Left ventricle myocardium inferior (tissue), 1 donor: ENCODE measurements at regions not wholly inside any gene's neighbourhood (a gene's known extent, or its start where the extent isn't known, plus 50 kb on each side); places are given as distances from the start of the nearest gene placed in this dataset.

Source experiments
- DNase-seq: peaks from one replicate; pipeline ENCODE4 v3.0.0-alpha.2; 2020
- H3K27ac ChIP-seq: fragments of 200-600 bp; replicated peaks from 2 replicates; pipeline ENCODE4 v1.8.0; 2021
- H3K27me3 ChIP-seq: fragments of 200-600 bp; 2 replicates; pipeline ENCODE4 v1.8.0; 2021; ENCODE audit warnings: low read depth
- H3K36me3 ChIP-seq: fragments of 200-600 bp; 2 replicates; pipeline ENCODE4 v1.8.0; 2021
- H3K4me1 ChIP-seq: fragments of 200-600 bp; 2 replicates; pipeline ENCODE4 v1.8.0; 2021
- H3K4me3 ChIP-seq: fragments of 200-600 bp; 2 replicates; pipeline ENCODE4 v1.8.0; 2021; ENCODE audit warnings: mild to moderate bottlenecking, moderate library complexity
- H3K9me3 ChIP-seq: fragments of 200-600 bp; replicated peaks from 2 replicates; pipeline ENCODE4 v1.8.0; 2021
- CTCF ChIP-seq: fragments of 200-600 bp; IDR thresholded peaks from 2 replicates; pipeline ENCODE4 v1.8.0; 2021; ENCODE audit warnings: antibody characterized with exemption, mild to moderate bottlenecking, borderline replicate concordance
- intact Hi-C: fragments of 100-400 bp; cut with micrococcal nuclease; formaldehyde crosslinking; loops from one replicate; pipeline ENCODE4 v1.11.0; 2022
- donor health status: DM: no; HTN: yes; CAD: no; lungs with severe emphysema.

DNA sequence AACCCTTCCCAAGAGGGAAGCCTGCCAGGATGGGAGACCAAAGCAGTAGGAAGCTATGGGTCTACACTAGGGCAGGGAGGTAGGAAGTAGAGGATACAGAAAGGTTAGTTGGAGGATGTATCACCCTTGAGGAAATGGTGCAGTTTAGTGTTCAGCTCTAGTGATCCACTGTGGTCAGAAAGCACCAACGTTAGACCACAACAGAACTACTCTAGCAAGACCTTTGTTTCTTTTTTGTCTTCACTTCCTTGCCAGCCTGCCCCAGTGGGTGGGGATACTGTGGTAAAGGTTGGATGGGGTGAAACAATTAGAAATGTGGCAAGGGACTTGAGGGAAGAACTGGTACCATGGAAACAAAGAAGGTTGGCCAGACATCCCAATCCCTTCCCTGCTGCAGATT lies 83.3 kb downstream of the DDIT4L start:
- no peak for TF ChIP-seq CTCF
- Histone ChIP-seq H3K4me1 (no peaks in the 10 kb centered on the region), H3K27me3 (no peaks in the 10 kb centered on the region), H3K36me3 (no peaks in the 10 kb centered on the region), H3K27ac (no peak overlapping the region), H3K4me3 (no peak overlapping the region), H3K9me3 (no peaks in the 10 kb centered on the region)
- intact Hi-C loops = no loop called here
- no peak for DNase-seq

GRCh38 chr4:100103671-100104070 lies 86.6 kb downstream of the DDIT4L start:
- Histone ChIP-seq H3K4me1 (no peaks in the 10 kb centered on the region), H3K27ac (no peak overlapping the region), H3K9me3 (no peaks in the 10 kb centered on the region), H3K36me3 (no peaks in the 10 kb centered on the region), H3K27me3 (no peaks in the 10 kb centered on the region), H3K4me3 (no peak overlapping the region)
- DNase-seq = no peak
- no peak for TF ChIP-seq CTCF
- intact Hi-C loops = no loop called here

DNA sequence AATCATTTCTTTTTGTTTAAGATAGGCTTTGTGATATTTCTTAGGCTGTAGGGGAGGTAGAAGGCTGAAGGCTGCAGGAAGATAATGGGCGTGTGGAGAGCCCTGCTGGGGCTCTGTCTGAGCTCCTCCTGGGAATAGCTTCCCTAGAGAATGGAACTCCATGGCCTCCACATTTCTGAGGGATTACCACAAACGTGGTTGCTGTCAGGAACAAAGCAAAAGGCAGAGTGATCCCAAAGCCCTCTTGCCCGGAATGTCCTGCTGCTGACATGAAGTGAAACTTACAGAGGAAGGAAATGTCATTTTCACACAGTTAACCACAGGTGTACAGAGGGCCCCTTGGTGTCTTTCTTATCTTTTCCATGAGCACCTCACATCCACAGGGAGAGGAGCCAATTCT lies 89.3 kb downstream of the DDIT4L start:
- DNase-seq = no peak
- H3K9me3 ChIP-seq = no peaks in the 10 kb centered on the region
- peaks cover 7% of the 10 kb centered on the region for H3K4me1 ChIP-seq
- no peak overlapping the region for H3K27ac ChIP-seq
- no peak for TF ChIP-seq CTCF
- no peaks in the 10 kb centered on the region for H3K36me3 ChIP-seq
- no peaks in the 10 kb centered on the region for H3K27me3 ChIP-seq
- intact Hi-C loops = no loop called here
- H3K4me3 ChIP-seq = no peak overlapping the region

DNA sequence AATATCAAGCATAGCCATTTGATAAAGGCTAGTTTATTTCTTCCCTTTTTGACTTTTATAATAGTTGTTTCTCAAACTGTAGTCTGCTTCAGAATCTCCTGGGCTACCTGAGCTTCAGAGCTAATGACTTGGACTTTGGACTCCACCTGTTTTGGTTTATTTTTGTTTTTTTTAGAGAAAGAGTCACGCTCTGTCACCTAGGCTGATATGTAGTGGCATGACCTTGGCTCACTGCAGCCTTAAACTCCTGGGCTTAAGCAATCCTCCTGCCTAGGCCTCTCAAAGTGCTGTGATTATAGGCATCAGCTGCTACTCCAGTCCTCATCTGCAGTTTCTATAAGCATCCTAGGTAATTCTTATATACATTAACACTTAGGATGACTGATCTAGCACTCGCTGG lies 90.5 kb downstream of the DDIT4L start:
- no peaks in the 10 kb centered on the region for H3K9me3 ChIP-seq
- DNase-seq = no peak
- no peaks in the 10 kb centered on the region for H3K27me3 ChIP-seq
- no peaks in the 10 kb centered on the region for H3K36me3 ChIP-seq
- no peak overlapping the region for H3K4me3 ChIP-seq
- no peak for TF ChIP-seq CTCF
- H3K27ac ChIP-seq = no peak overlapping the region
- peaks cover 13% of the 10 kb centered on the region for H3K4me1 ChIP-seq
- intact Hi-C loops = no loop called here

DNA sequence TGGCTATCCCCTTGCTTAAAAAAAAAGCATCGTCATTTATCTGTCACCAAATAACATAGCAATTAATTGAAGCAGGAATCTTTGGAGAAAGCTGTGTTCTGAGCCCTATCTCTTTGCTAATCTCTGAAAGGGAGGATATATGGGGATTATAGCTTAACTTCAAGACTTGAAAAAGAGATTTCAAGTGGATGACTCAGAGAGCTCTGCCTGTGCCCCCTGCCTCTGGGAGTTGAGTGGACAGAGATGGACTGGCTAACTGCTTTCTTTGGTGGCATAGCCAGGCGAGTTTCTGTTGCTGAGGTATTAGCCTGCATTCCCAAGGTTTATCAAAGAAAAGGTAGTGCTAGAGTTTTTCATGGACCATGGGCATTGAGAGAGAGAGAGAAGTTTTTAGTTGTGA lies 91.6 kb downstream of the DDIT4L start:
- TF ChIP-seq CTCF = no peak
- intact Hi-C loops = no loop called here
- Histone ChIP-seq H3K9me3 (no peaks in the 10 kb centered on the region), H3K4me3 (no peak overlapping the region), H3K27me3 (no peaks in the 10 kb centered on the region), H3K4me1 (peaks cover 16% of the 10 kb centered on the region), H3K27ac (no peak overlapping the region), H3K36me3 (no peaks in the 10 kb centered on the region)
- no peak for DNase-seq

DNA sequence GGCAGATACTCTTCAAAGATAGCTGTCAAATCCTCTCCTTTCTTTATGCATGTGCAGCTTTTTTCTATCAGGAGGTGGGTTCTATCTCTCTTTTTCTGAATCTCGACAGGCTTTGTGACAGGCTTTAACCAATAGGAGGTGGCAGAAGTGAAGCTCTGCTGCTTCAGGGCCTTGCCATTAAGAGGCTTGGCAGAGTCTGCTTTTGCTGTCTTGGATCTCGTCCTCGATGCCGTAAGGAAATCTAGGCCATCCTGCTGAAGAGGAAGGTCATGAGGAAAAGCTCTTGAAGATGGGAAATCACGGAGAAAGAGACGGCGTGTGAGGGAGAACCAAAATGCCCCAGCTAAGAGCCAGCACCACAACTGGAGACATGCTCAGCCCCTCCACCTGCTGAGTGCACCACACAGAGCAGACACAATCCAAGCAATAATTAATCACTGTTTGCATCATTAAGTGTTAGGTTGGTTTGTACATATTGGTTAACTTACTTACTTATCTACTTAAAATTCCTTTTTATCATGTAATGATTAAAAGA lies 92.2 kb downstream of the DDIT4L start:
- Histone ChIP-seq H3K4me1 (peaks cover 22% of the 10 kb centered on the region), H3K36me3 (no peaks in the 10 kb centered on the region), H3K27me3 (no peaks in the 10 kb centered on the region), H3K9me3 (no peaks in the 10 kb centered on the region), H3K4me3 (no peak overlapping the region), H3K27ac (no peak overlapping the region)
- intact Hi-C loops = no loop called here
- no peak for TF ChIP-seq CTCF
- DNase-seq = no peak
